ENCODE measurements at regions not wholly inside any gene's neighbourhood (a gene's known extent, or its start where the extent isn't known, plus 50 kb on each side); places are given as distances from the start of the nearest gene placed in this dataset.

DNA sequence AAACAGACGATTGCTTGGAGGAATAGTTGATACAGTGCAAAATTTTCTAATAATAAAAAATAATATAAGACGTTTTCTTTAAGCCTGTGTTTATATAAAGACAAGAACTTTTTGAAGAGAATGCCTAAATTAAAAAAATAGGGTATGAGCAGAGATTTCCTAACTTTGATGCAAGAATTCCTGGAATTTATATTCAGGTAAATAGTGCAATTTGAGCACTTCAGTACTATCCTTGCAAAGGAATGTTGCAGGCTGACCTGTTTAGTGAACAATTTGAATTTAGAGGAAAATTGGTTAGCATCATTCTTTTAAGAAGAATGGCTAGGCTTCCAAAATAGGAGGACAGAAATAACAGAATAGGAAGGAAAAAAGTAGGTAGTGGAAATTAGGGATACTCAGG lies 1172.3 kb downstream of the HACE1 start:
- no peak overlapping the region for H3K27ac ChIP-seq (ENCODE audit: low read length)
- no peak overlapping the region for H3K9ac ChIP-seq (ENCODE audit: low read length)
- H3K79me2 ChIP-seq (replicated peaks; ENCODE audit: insufficient read depth, low read length): no peaks in the 10 kb centered on the region
- no peaks in the 10 kb centered on the region for H3K9me3 ChIP-seq (ENCODE audit: low read length)
- no peaks in the 10 kb centered on the region for H4K20me1 ChIP-seq (ENCODE audit: insufficient read depth)
- H3K36me3 ChIP-seq (ENCODE audit: insufficient read depth, low read length): no peaks in the 10 kb centered on the region
- no peak overlapping the region for H3K4me3 ChIP-seq (ENCODE audit: low read length)
- TF ChIP-seq RAD21 (conservative IDR thresholded peaks at IDR 0.05) (no peak), CTCF (IDR thresholded peaks at IDR 0.05; ENCODE audit: poor library complexity, severe bottlenecking) (no peak), EP300 (conservative IDR thresholded peaks at IDR 0.05; ENCODE audit: poor library complexity, severe bottlenecking) (no peak), EZH2 (IDR thresholded peaks at IDR 0.05; ENCODE audit: borderline replicate concordance, insufficient read depth, low read length, poor library complexity, severe bottlenecking) (no peak), MXI1 (conservative IDR thresholded peaks at IDR 0.05; ENCODE audit: poor library complexity, severe bottlenecking) (no peak), TAF1 (IDR thresholded peaks at IDR 0.05; ENCODE audit: low read depth) (no peak), SMC3 (conservative IDR thresholded peaks at IDR 0.05; ENCODE audit: poor library complexity) (no peak), REST (IDR thresholded peaks at IDR 0.05; ENCODE audit: borderline replicate concordance) (no peak), POLR2AphosphoS5 (IDR thresholded peaks at IDR 0.05) (no peak)
- H2AFZ ChIP-seq (ENCODE audit: low read depth, low read length): no peak overlapping the region
- H3K9me2 ChIP-seq (ENCODE audit: insufficient read depth, low read length): no peaks in the 10 kb centered on the region
- no peaks in the 10 kb centered on the region for H3F3A ChIP-seq (ENCODE audit: insufficient read depth, low read length, poor library complexity, severe bottlenecking)
- no peak overlapping the region for H3K4me2 ChIP-seq (ENCODE audit: low read length)
- H3K27me3 ChIP-seq (ENCODE audit: insufficient read depth, low read depth, low read length): no peaks in the 10 kb centered on the region

DNA sequence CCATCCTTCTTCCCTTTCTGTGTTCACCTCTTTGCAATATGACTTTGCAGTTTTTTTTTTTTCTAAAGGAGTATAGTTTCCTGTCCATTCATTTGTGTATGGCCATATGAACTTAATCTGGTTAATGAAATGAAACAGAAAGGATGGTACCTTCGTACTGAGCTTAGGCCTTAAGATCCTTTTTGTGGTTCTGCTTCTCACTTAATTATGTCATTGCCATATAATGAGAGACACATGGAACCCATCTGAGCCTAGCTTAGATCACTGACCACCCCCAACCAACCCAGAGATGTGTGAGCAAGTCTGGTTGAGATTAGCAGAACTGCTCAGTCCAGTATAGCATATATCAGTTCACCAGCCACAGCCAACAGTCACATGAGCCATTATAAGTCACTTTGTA lies 1179.6 kb downstream of the HACE1 start:
- TF ChIP-seq SMC3 (conservative IDR thresholded peaks at IDR 0.05; ENCODE audit: poor library complexity) (no peak), TAF1 (IDR thresholded peaks at IDR 0.05; ENCODE audit: low read depth) (no peak), MXI1 (conservative IDR thresholded peaks at IDR 0.05; ENCODE audit: poor library complexity, severe bottlenecking) (no peak), POLR2AphosphoS5 (IDR thresholded peaks at IDR 0.05) (no peak), EZH2 (IDR thresholded peaks at IDR 0.05; ENCODE audit: borderline replicate concordance, insufficient read depth, low read length, poor library complexity, severe bottlenecking) (no peak), EP300 (conservative IDR thresholded peaks at IDR 0.05; ENCODE audit: poor library complexity, severe bottlenecking) (no peak), RAD21 (conservative IDR thresholded peaks at IDR 0.05) (no peak), CTCF (IDR thresholded peaks at IDR 0.05; ENCODE audit: poor library complexity, severe bottlenecking) (no peak), REST (IDR thresholded peaks at IDR 0.05; ENCODE audit: borderline replicate concordance) (no peak)
- H3K4me2 ChIP-seq (ENCODE audit: low read length): no peak overlapping the region
- H3F3A ChIP-seq (ENCODE audit: insufficient read depth, low read length, poor library complexity, severe bottlenecking): no peaks in the 10 kb centered on the region
- H3K9ac ChIP-seq (ENCODE audit: low read length): no peak overlapping the region
- no peaks in the 10 kb centered on the region for H3K79me2 ChIP-seq (replicated peaks; ENCODE audit: insufficient read depth, low read length)
- no peak overlapping the region for H3K4me3 ChIP-seq (ENCODE audit: low read length)
- H3K36me3 ChIP-seq (ENCODE audit: insufficient read depth, low read length): no peaks in the 10 kb centered on the region
- H2AFZ ChIP-seq (ENCODE audit: low read depth, low read length): no peak overlapping the region
- no peak overlapping the region for H3K27ac ChIP-seq (ENCODE audit: low read length)
- no peaks in the 10 kb centered on the region for H4K20me1 ChIP-seq (ENCODE audit: insufficient read depth)
- H3K9me3 ChIP-seq (ENCODE audit: low read length): no peaks in the 10 kb centered on the region
- no peaks in the 10 kb centered on the region for H3K27me3 ChIP-seq (ENCODE audit: insufficient read depth, low read depth, low read length)
- no peaks in the 10 kb centered on the region for H3K9me2 ChIP-seq (ENCODE audit: insufficient read depth, low read length)
